Liver (tissue), 8 donors: ENCODE measurements at regions not wholly inside any gene's neighbourhood (a gene's known extent, or its start where the extent isn't known, plus 50 kb on each side); places are given as distances from the start of the nearest gene placed in this dataset.

ENCODE experiments used
- DNase-seq: peaks from one replicate; pipeline ENCODE4 v3.0.0-alpha.2; 2017; ENCODE audit warnings: low spot score
- H3K27ac ChIP-seq, 2 donors: one replicate each; pipeline ENCODE4 v1.7.0; 2013; ENCODE audit warnings: inconsistent platforms in 2 of 2, low read length in 2 of 2, control low read depth in 1 of 2, low read depth in 1 of 2, mild to moderate bottlenecking in 1 of 2
- H3K27me3 ChIP-seq, 4 donors: one replicate each; pipeline versions ENCODE4 v1.6.1 to v1.7.0; 2013; ENCODE audit warnings: low read length in 3 of 4, inconsistent platforms in 1 of 4, mild to moderate bottlenecking in 1 of 4, moderate library complexity in 1 of 4; ENCODE audit not compliant: control insufficient read depth in 4 of 4, insufficient read depth in 4 of 4
- H3K36me3 ChIP-seq, 4 donors: one replicate each; pipeline versions ENCODE4 v1.6.1 to v1.7.0; 2013; ENCODE audit warnings: low read length in 3 of 4, mild to moderate bottlenecking in 3 of 4, low read depth in 1 of 4, moderate library complexity in 1 of 4; ENCODE audit not compliant: control insufficient read depth in 4 of 4, insufficient read depth in 3 of 4
- H3K4me1 ChIP-seq, 4 donors: one replicate each; pipeline versions ENCODE4 v1.6.1 to v1.7.0; 2013; ENCODE audit warnings: low read length in 3 of 4, mild to moderate bottlenecking in 3 of 4, moderate library complexity in 1 of 4; ENCODE audit not compliant: control insufficient read depth in 4 of 4, insufficient read depth in 4 of 4
- H3K4me3 ChIP-seq, 3 donors: one replicate each; pipeline versions ENCODE4 v1.6.1 to v1.7.0; 2013; ENCODE audit warnings: low read length in 3 of 3, control low read depth in 1 of 3, low read depth in 1 of 3, mild to moderate bottlenecking in 1 of 3
- H3K9ac ChIP-seq, 2 donors: one replicate each; pipeline ENCODE4 v1.7.0; 2013; ENCODE audit warnings: low read length in 2 of 2, mild to moderate bottlenecking in 2 of 2, moderate library complexity in 2 of 2, control low read depth in 1 of 2, low read depth in 1 of 2
- H3K9me3 ChIP-seq, 4 donors: one replicate each; pipeline versions ENCODE4 v1.6.1 to v1.7.0; 2013; ENCODE audit warnings: low read length in 3 of 4; ENCODE audit not compliant: control insufficient read depth in 4 of 4
- CTCF ChIP-seq: fragments of 150-350 bp; IDR thresholded peaks from 2 replicates; pipeline ENCODE4 v1.5.1; 2017; ENCODE audit warnings: improper control_type of control experiment, low read depth, low read length; ENCODE audit not compliant: missing input control
- EGR1 ChIP-seq, 2 donors: IDR thresholded peaks; 2 replicates each; pipeline ENCODE4 v1.6.1; 2016 to 2018; ENCODE audit warnings: antibody characterized with exemption in 2 of 2, low read depth in 2 of 2
- FOXA1 ChIP-seq: IDR thresholded peaks from 2 replicates; pipeline ENCODE4 v1.6.1; 2016; ENCODE audit warnings: antibody characterized with exemption
- FOXA2 ChIP-seq: IDR thresholded peaks from 2 replicates; pipeline ENCODE4 v1.6.1; 2016; ENCODE audit warnings: antibody characterized with exemption
- GABPA ChIP-seq, 2 donors: IDR thresholded peaks in 1 of 2; conservative IDR thresholded peaks in 1 of 2; 2 replicates each; pipeline ENCODE4 v1.6.1; 2016; ENCODE audit warnings: antibody characterized with exemption in 2 of 2, mild to moderate bottlenecking in 1 of 2, moderate library complexity in 1 of 2
- HNF4A ChIP-seq, 2 donors: conservative IDR thresholded peaks; 2 replicates each; pipeline ENCODE4 v1.6.1; 2016; ENCODE audit warnings: antibody characterized with exemption in 2 of 2, mild to moderate bottlenecking in 2 of 2
- HNF4G ChIP-seq: IDR thresholded peaks from 2 replicates; pipeline ENCODE4 v1.6.1; 2016; ENCODE audit warnings: antibody characterized with exemption
- MAX ChIP-seq: IDR thresholded peaks from 2 replicates; pipeline ENCODE4 v1.6.1; 2016; ENCODE audit warnings: antibody characterized with exemption
- NR2F2 ChIP-seq: IDR thresholded peaks from 2 replicates; pipeline ENCODE4 v1.6.1; 2016; ENCODE audit warnings: antibody characterized with exemption
- RXRA ChIP-seq, 2 donors: IDR thresholded peaks; 2 replicates each; pipeline ENCODE4 v1.6.1; 2017 to 2018; ENCODE audit warnings: antibody characterized with exemption in 2 of 2, mild to moderate bottlenecking in 1 of 2
- SP1 ChIP-seq: IDR thresholded peaks from 2 replicates; pipeline ENCODE4 v1.6.1; 2018; ENCODE audit warnings: antibody characterized with exemption, mild to moderate bottlenecking
- TAF1 ChIP-seq: conservative IDR thresholded peaks from 2 replicates; pipeline ENCODE4 v1.6.1; 2016; ENCODE audit warnings: antibody characterized with exemption, mild to moderate bottlenecking
- YY1 ChIP-seq: IDR thresholded peaks from 2 replicates; pipeline ENCODE4 v1.6.1; 2016; ENCODE audit warnings: antibody characterized with exemption, mild to moderate bottlenecking
- ZBTB33 ChIP-seq: IDR thresholded peaks from 2 replicates; pipeline ENCODE4 v1.6.1; 2016; ENCODE audit warnings: antibody characterized with exemption
- WGBS: extraction: QIAGEN DNeasy Blood & Tissue Kit; methylation state at CpG from one replicate; pipeline ENCODE4 v1.1.7; 2013; 5-methylcytosine and 5-hydroxymethylcytosine counted together
- donor health status: healthy.
- donor health status: healthy.
- donor health status: healthy.
- donor health status: healthy.
- donor health status: healthy.

GRCh38 chr21:16177532-16177931 lies 447.8 kb downstream of the USP25 start:
- no peaks in the 10 kb centered on the region for H3K27me3 ChIP-seq
- no peaks in the 10 kb centered on the region for H3K9me3 ChIP-seq
- no peaks in the 10 kb centered on the region for H3K36me3 ChIP-seq
- no peaks in the 10 kb centered on the region for H3K4me1 ChIP-seq
- 88% methylated on average over 3 of the region's 3 CpGs for WGBS
- H3K9ac ChIP-seq: no peak overlapping the region
- H3K4me3 ChIP-seq: no peak overlapping the region
- H3K27ac ChIP-seq: no peak overlapping the region
- no peak for TF ChIP-seq FOXA2
- TF ChIP-seq YY1: no peak
- TF ChIP-seq HNF4A (conservative IDR thresholded peaks at IDR 0.05): no peak
- no peak for DNase-seq

- Histone ChIP-seq H3K27me3 (no peaks in the 10 kb centered on the region), H3K4me1 (no peaks in the 10 kb centered on the region), H3K9ac (no peak overlapping the region), H3K27ac (no peak overlapping the region), H3K9me3 (no peaks in the 10 kb centered on the region), H3K36me3 (no peaks in the 10 kb centered on the region), H3K4me3 (no peak overlapping the region)
- no peak for DNase-seq
- 38% methylated on average over 3 of the region's 3 CpGs for WGBS
- TF ChIP-seq TAF1 (no peak), RXRA (IDR thresholded peaks at IDR 0.05) (no peak), HNF4G (no peak), EGR1 (IDR thresholded peaks at IDR 0.05; ENCODE audit: low read depth in 2 of 2) (no peak), YY1 (no peak), HNF4A (conservative IDR thresholded peaks at IDR 0.05) (no peak), GABPA (IDR thresholded peaks at IDR 0.05 in 1 of 2, conservative IDR thresholded peaks at IDR 0.05 in 1 of 2) (no peak), FOXA1 (no peak), CTCF (no peak), SP1 (no peak), MAX (no peak), ZBTB33 (no peak)
Measured at GRCh38 chr21:16179773-16180172, 450.0 kb downstream of the USP25 start.

- TF ChIP-seq TAF1: no peak
- no peak for TF ChIP-seq NR2F2
- no peak overlapping the region for H3K9ac ChIP-seq
- no peak overlapping the region for H3K4me3 ChIP-seq
- H3K27me3 ChIP-seq: no peaks in the 10 kb centered on the region
- whole genome bisulfite sequencing: 73% methylated on average over 3 of the region's 3 CpGs
- no peaks in the 10 kb centered on the region for H3K9me3 ChIP-seq
- DNase-seq: no peak
- H3K36me3 ChIP-seq: no peaks in the 10 kb centered on the region
- H3K4me1 ChIP-seq: no peaks in the 10 kb centered on the region
- no peak overlapping the region for H3K27ac ChIP-seq
Measured at GRCh38 chr21:16180614-16181013, 450.8 kb downstream of the USP25 start.
